Fibroblast of villous mesenchyme (primary cell): ENCODE measurements at regions not wholly inside any gene's neighbourhood (a gene's known extent, or its start where the extent isn't known, plus 50 kb on each side); places are given as distances from the start of the nearest gene placed in this dataset.
A peak's percentile ranks its signal among the peaks of the same experiment; 100 is the strongest.
"Not testable (repeated sequence)": the region's sequence is repeated elsewhere in the genome, so short reads cannot be mapped to it uniquely, and the experiment has no call there.

Experiments used
- DNase-seq: peaks from one replicate; pipeline ENCODE4 v3.0.0-alpha.2; 2010; ENCODE audit warnings: low read depth
- H3K4me3 ChIP-seq: 2 replicates; pipeline ENCODE4 v1.5.1; 2011; ENCODE audit warnings: low read depth, mild to moderate bottlenecking, low read length
- CTCF ChIP-seq: IDR thresholded peaks from 2 replicates; pipeline ENCODE4 v1.5.1; 2012; ENCODE audit warnings: low read depth, mild to moderate bottlenecking, low read length; ENCODE audit not compliant: insufficient read depth

- DNase-seq = peak; percentile 59
- no peak for TF ChIP-seq CTCF
- H3K4me3 ChIP-seq = no peak overlapping the region
Measured at GRCh38 chr20:28562510-28562898, 2695.0 kb upstream of the DEFB115 start.

DNA sequence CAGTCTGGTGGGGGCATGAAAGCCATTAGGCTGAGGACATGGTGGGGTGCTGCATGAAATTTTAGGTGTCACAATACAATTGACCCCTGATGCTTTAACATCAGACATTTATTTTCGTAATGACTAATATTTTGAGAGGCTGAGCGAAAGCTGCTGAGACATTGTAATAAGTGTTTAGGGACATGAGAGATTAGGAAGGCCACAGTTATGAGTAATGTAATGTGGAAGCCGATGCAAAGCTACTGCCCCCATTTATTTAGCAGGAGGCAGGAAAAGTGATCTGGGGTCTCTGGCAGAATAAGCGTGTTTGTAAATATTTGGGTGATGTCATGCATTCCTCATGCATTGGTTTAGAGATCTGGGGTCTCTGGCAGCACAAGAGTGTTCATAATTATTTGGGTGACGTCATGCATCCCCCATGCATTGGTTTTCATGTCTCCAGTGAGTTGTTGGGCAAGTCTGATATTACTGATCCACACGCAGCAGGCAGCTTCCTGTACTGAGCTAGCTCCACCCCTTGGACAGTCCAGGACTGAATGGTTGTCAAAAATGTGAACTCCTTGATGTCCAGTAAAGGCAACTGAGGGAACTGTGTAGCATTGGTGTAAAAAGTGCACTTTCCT lies 2694.5 kb upstream of the DEFB115 start:
- H3K4me3 ChIP-seq = not testable (repeated sequence)
- DNase-seq = peak; percentile 40

- not testable (repeated sequence) for H3K4me3 ChIP-seq, DNase-seq
Measured at GRCh38 chr20:28564024-28564423, 2693.4 kb upstream of the DEFB115 start.

DNA sequence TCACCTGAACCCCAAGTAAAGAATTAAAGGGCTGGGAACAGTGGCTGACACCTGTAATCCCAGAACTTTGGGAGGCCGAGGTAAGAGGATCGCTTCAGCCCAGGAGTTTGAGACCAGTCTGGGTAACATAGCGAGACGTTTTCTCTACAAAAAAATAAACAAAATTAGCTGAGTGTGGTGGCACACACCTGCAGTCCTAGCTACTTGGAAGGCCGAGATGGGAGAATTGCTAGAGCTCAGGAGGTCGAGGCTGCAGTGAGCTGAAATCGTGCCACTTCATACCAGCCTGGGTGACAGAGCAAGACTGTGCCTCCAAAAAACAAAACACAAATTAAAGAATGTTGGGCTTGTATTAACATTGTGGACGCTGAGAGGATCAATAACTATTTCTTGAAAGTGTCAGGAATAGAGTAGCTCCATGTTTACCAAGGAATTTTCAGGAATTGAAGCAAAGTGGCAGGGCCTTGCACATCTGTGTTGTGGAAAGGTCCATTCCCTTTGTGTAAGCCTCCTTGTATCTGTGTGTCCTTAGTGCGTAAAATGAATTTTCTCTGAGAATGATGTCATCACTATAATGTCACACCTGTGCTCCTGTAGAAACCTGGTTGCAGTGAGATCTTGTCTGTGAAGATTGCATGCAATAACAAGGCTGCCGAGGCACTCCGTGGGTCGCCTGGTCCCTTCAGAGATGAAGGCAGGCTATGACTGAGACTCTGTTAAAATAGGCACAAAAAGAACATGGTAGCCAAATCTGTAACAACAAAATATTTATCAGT lies 2692.6 kb upstream of the DEFB115 start:
- H3K4me3 ChIP-seq, DNase-seq: not testable (repeated sequence)

DNA sequence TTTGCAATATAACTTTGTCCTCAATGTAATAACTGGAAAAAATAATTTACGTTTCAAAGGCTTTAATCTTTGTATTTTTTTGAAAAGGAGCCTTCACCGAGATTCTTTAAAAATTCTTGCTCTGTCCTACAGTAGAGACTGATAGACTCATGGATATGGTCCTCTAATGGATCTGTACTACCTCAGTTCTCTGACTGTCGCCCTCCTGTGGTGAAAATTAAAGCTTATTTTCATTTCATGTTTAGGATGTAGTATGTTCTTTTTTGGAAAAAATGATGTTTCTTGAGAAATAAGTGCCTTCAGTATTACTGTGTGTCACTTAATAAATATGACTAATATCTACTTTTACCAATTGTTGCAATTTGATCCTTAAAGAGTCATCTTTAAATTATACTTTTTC lies 2681.5 kb upstream of the DEFB115 start:
- not testable (repeated sequence) for H3K4me3 ChIP-seq, DNase-seq
- TF ChIP-seq CTCF = peak; percentile 13

DNA sequence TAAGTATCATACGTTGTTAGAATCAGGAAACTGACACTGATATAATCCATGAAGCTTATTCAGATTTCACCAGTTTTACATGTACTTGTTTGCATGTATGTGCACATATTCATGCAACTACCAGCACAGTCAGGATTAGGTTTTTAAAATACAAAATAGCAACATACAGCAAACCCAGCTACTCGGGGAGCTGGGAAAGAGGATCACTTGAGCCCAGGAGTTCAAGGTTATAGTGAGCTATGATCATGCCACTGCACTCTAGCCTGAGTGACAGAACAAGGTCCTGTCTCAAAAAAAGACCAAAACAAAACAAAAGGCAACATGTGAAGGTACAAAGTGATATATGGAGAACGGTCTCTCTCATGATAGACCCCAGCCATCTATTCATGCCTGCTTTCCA lies 2665.8 kb upstream of the DEFB115 start:
- H3K4me3 ChIP-seq = not testable (repeated sequence)

DNA sequence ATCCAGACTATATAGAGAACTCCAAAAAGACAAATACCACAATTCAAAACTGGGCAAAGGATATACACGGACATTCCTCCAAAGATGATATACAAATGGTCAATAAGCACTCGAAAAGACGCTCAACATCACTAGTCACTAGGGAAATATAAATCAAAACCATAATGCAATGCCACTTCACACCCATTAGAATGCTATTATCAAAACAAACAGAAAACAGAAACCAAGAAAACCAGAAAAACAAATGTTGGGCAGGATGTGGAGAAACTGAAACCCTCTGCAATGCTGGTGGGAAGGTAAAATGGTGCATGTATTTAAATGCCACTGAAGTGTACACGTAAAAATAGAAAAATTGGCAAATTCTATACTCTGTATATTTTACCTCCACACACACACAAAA lies 2664.1 kb upstream of the DEFB115 start:
- H3K4me3 ChIP-seq, DNase-seq: not testable (repeated sequence)

More for the DNA sequence above, 2665.8 kb upstream of the DEFB115 start:
- not testable (repeated sequence) for DNase-seq

GRCh38 chr20:28594476-28594875 lies 2663.0 kb upstream of the DEFB115 start:
- H3K4me3 ChIP-seq, DNase-seq: not testable (repeated sequence)

DNA sequence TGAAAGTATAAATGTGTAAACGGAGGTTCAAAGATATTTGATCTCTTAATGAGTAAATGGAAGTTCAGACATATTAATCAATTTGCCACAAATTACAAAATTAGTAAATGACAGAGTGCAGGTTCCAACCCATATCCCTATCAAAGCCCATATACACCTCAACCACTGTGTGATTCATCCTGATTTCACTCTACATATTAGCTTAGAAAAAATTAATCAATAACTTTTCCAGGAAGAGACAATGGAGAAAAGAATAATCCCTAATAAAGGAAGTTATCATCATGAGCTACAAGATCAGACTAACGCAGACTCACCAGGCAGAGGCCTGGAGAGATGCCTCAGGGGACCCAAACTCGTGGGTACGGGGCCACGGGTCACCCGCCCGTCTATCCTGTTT lies 2655.5 kb upstream of the DEFB115 start:
- not testable (repeated sequence) for DNase-seq
- H3K4me3 ChIP-seq = peak overlapping the region; percentile 80

GRCh38 chr20:28602403-28603217 lies 2654.9 kb upstream of the DEFB115 start:
- peak; percentile 69 for TF ChIP-seq CTCF

GRCh38 chr20:28603218-28603577 lies 2654.3 kb upstream of the DEFB115 start:
- peak overlapping the region; percentile 80 for H3K4me3 ChIP-seq
- not testable (repeated sequence) for DNase-seq

More at GRCh38 chr20:28602403-28603217, 2654.9 kb upstream of the DEFB115 start:
- DNase-seq = peak; percentile 97
- peak overlapping the region; percentile 80 for H3K4me3 ChIP-seq
